SK-N-SH (cell line): ENCODE measurements at regions not wholly inside any gene's neighbourhood (a gene's known extent, or its start where the extent isn't known, plus 50 kb on each side); places are given as distances from the start of the nearest gene placed in this dataset.

Experiments used
- CTCF ChIA-PET: fragments of 300-600, 350-600 bp; formaldehyde crosslinking; extraction: SDS; loops from one replicate; lab custom pipeline; 2021; lab: Yijun Ruan, JAX
- POLR2A ChIA-PET: fragments of 350-600 bp; sonication (Branson Sonifier 250); formaldehyde crosslinking; extraction: SDS; loops from one replicate; lab custom pipeline; 2020; ENCODE audit warnings: antibody characterized with exemption, inconsistent platforms; lab: Yijun Ruan, JAX
- DNase-seq: peaks from one replicate; pipeline ENCODE4 v3.0.0; 2012
- H2AFZ ChIP-seq: fragments of 200-600 bp; sonication (generic); 2 replicates; pipeline ENCODE4 v1.8.1; 2016; ENCODE audit warnings: antibody characterized with exemption, mild to moderate bottlenecking, low read depth
- H3F3A ChIP-seq: fragments of 200-600 bp; sonication (generic); replicated peaks from 2 replicates; pipeline ENCODE3; 2016; ENCODE audit warnings: antibody characterized with exemption, mild to moderate bottlenecking; ENCODE audit not compliant: insufficient read depth
- H3K27ac ChIP-seq, 2 experiments: fragments of 200-500 bp in 1 of 2; fragments of 200-600 bp in 1 of 2; sonication (Bioruptor generic) in 1 of 2; sonication (generic), shearing (Covaris generic) in 1 of 2; 2 replicates each; pipeline versions ENCODE4 v1.5.1 to v1.6.1; 2014 to 2016; ENCODE audit warnings: low read depth in 2 of 2, inconsistent platforms in 1 of 2, low read length in 1 of 2, mild to moderate bottlenecking in 1 of 2, mixed read lengths in 1 of 2
- H3K27me3 ChIP-seq: fragments of 200-600 bp; sonication (generic), shearing (Covaris generic); 2 replicates; pipeline ENCODE4 v1.6.1; 2016; ENCODE audit warnings: mixed run types; ENCODE audit not compliant: insufficient read depth
- H3K36me3 ChIP-seq, 2 experiments: fragments of 200-500 bp in 1 of 2; fragments of 200-600 bp in 1 of 2; sonication (Bioruptor generic) in 1 of 2; sonication (generic) in 1 of 2; replicated peaks in 1 of 2; 2 replicates each; pipeline versions ENCODE3 to v1.5.1; 2014 to 2016; ENCODE audit warnings: low read length in 1 of 2, mild to moderate bottlenecking in 1 of 2; ENCODE audit not compliant: insufficient read depth in 2 of 2, control insufficient read depth in 1 of 2
- H3K4me1 ChIP-seq, 2 experiments: fragments of 200-500 bp in 1 of 2; fragments of 200-600 bp in 1 of 2; sonication (Bioruptor generic) in 1 of 2; sonication (generic), shearing (Covaris generic) in 1 of 2; 2 replicates each; pipeline versions ENCODE4 v1.5.1 to v1.6.1; 2014 to 2016; ENCODE audit warnings: low read depth in 1 of 2, low read length in 1 of 2, mixed run types in 1 of 2; ENCODE audit not compliant: insufficient read depth in 2 of 2, control insufficient read depth in 1 of 2
- H3K4me2 ChIP-seq: fragments of 200-600 bp; sonication (generic), shearing (Covaris generic); 2 replicates; pipeline ENCODE4 v1.6.1; 2017; ENCODE audit warnings: mixed run types
- H3K4me3 ChIP-seq, 2 experiments: fragments of 200-500 bp in 1 of 2; fragments of 200-600 bp in 1 of 2; sonication (Bioruptor generic) in 1 of 2; sonication (generic), shearing (Covaris generic) in 1 of 2; 2 replicates each; pipeline versions ENCODE4 v1.5.1 to v1.8.1; 2014 to 2016; ENCODE audit warnings: low read depth in 2 of 2, inconsistent platforms in 1 of 2, low read length in 1 of 2, mild to moderate bottlenecking in 1 of 2, mixed read lengths in 1 of 2, moderate library complexity in 1 of 2
- H3K79me2 ChIP-seq: fragments of 200-600 bp; sonication (generic); 2 replicates; pipeline ENCODE4 v1.8.1; 2017; ENCODE audit warnings: mild to moderate bottlenecking; ENCODE audit not compliant: insufficient read depth
- H3K9ac ChIP-seq: fragments of 200-600 bp; sonication (generic); 2 replicates; pipeline ENCODE4 v1.6.1; 2017; ENCODE audit warnings: mixed run types
- H3K9me2 ChIP-seq: fragments of 200-600 bp; sonication (generic); 2 replicates; pipeline ENCODE4 v1.6.1; 2017; ENCODE audit warnings: mixed run types
- H3K9me3 ChIP-seq: fragments of 200-600 bp; sonication (generic); 2 replicates; pipeline ENCODE4 v1.6.1; 2017; ENCODE audit warnings: mixed run types, mild to moderate bottlenecking, moderate library complexity
- H4K20me1 ChIP-seq: fragments of 200-600 bp; sonication (generic); 2 replicates; pipeline ENCODE4 v1.6.1; 2017; ENCODE audit warnings: mild to moderate bottlenecking, mixed run types; ENCODE audit not compliant: insufficient read depth
- CHD2 ChIP-seq: fragments of 150-350 bp; IDR thresholded peaks from 2 replicates; pipeline ENCODE4 v1.6.1; 2018; ENCODE audit warnings: low read length; ENCODE audit not compliant: partially characterized antibody
- ELF1 ChIP-seq: IDR thresholded peaks from 2 replicates; pipeline ENCODE4 v1.4.0; 2012
- EZH2phosphoT487 ChIP-seq: fragments of 200-600 bp; sonication (generic); IDR thresholded peaks from 2 replicates; pipeline ENCODE4 v1.6.1; 2017; ENCODE audit warnings: low read depth, mixed run types, mild to moderate bottlenecking, antibody characterized with exemption, moderate library complexity, borderline replicate concordance
- FOSL2 ChIP-seq: IDR thresholded peaks from 2 replicates; pipeline ENCODE4 v1.4.0; 2012; ENCODE audit warnings: low read depth, mild to moderate bottlenecking, moderate library complexity, borderline replicate concordance
- FOXJ3 ChIP-seq: sonication (generic); formaldehyde crosslinking; IDR thresholded peaks from 2 replicates; pipeline ENCODE4 v1.5.1; 2020; ENCODE audit warnings: mild to moderate bottlenecking, missing genetic modification reagents
- FOXM1 ChIP-seq: IDR thresholded peaks from 2 replicates; pipeline ENCODE4 v1.4.0; 2012; ENCODE audit warnings: low read depth, mild to moderate bottlenecking
- GATA2 ChIP-seq: sonication (generic); formaldehyde crosslinking; IDR thresholded peaks from 2 replicates; pipeline ENCODE4 v1.5.0; 2020; ENCODE audit warnings: mild to moderate bottlenecking, missing genetic modification reagents
- MEF2A ChIP-seq: IDR thresholded peaks from 2 replicates; pipeline ENCODE4 v1.4.0; 2012; ENCODE audit warnings: low read depth, borderline replicate concordance
- MXI1 ChIP-seq: IDR thresholded peaks from 2 replicates; pipeline ENCODE4 v1.6.1; 2012; ENCODE audit warnings: mild to moderate bottlenecking, low read depth, low read length, improper control_type of control experiment
- NRF1 ChIP-seq: IDR thresholded peaks from 2 replicates; pipeline ENCODE4 v1.6.1; 2012; ENCODE audit warnings: low read depth, mild to moderate bottlenecking, low read length
- PBX3 ChIP-seq: IDR thresholded peaks from 2 replicates; pipeline ENCODE4; 2012
- RAD21 ChIP-seq: IDR thresholded peaks from 2 replicates; pipeline ENCODE4 v1.6.1; 2012; ENCODE audit warnings: mild to moderate bottlenecking, low read length
- REST ChIP-seq: IDR thresholded peaks from 2 replicates; pipeline ENCODE4 v1.6.1; 2012; ENCODE audit warnings: mild to moderate bottlenecking, low read depth, low read length, moderate library complexity
- RXRA ChIP-seq: IDR thresholded peaks from 2 replicates; pipeline ENCODE4 v1.4.0; 2012; ENCODE audit warnings: low read depth, mild to moderate bottlenecking, borderline replicate concordance
- SIN3A ChIP-seq: IDR thresholded peaks from 2 replicates; pipeline ENCODE4 v1.6.1; 2012; ENCODE audit warnings: low read depth, mild to moderate bottlenecking, low read length, moderate library complexity, borderline replicate concordance
- TAF1 ChIP-seq: IDR thresholded peaks from 2 replicates; pipeline ENCODE4 v1.6.1; 2012; ENCODE audit warnings: low read depth, mild to moderate bottlenecking, low read length, moderate library complexity, borderline replicate concordance
- YY1 ChIP-seq: IDR thresholded peaks from 2 replicates; pipeline ENCODE4 v1.4.0; 2012; ENCODE audit warnings: low read depth, mild to moderate bottlenecking
- WGBS: methylation state at CpG from one replicate; pipeline ENCODE4 v1.1.6; 2017; ENCODE audit warnings: low lambda C conversion rate; 5-methylcytosine and 5-hydroxymethylcytosine counted together
- TF ChIP-seq, protein P1 (sequence below): IDR thresholded peaks from 2 replicates; pipeline ENCODE4 v1.4.0; 2012; ENCODE audit warnings: low read depth, borderline replicate concordance
- TF ChIP-seq, protein P2 (sequence below): fragments of 200-600 bp; sonication (generic); IDR thresholded peaks from 2 replicates; pipeline ENCODE4 v1.6.1; 2017; ENCODE audit warnings: antibody characterized with exemption, mild to moderate bottlenecking, moderate library complexity
- TF ChIP-seq, protein P3 (sequence below): fragments of 150-350 bp; IDR thresholded peaks from 2 replicates; pipeline ENCODE4 v1.6.1; 2017; ENCODE audit warnings: antibody characterized with exemption, low read length, low read depth, borderline replicate concordance

- no peaks in the 10 kb centered on the region for H3F3A ChIP-seq
- H3K27ac ChIP-seq, result no peak overlapping the region
- H3K36me3 ChIP-seq, result no peaks in the 10 kb centered on the region
- H4K20me1 ChIP-seq, result no peaks in the 10 kb centered on the region
- TF ChIP-seq FOXM1 (no peak), EZH2phosphoT487 (no peak), FOSL2 (no peak), RAD21 (no peak), MEF2A (no peak), YY1 (no peak), TAF1 (no peak), ELF1 (no peak), CHD2 (no peak), FOXJ3 (CRISPR knock-in tag) (no peak), NRF1 (no peak), RXRA (no peak), GATA2 (CRISPR knock-in tag) (no peak), MXI1 (no peak), SIN3A (no peak), REST (no peak), PBX3 (no peak)
- TF ChIP-seq, protein P1, sequence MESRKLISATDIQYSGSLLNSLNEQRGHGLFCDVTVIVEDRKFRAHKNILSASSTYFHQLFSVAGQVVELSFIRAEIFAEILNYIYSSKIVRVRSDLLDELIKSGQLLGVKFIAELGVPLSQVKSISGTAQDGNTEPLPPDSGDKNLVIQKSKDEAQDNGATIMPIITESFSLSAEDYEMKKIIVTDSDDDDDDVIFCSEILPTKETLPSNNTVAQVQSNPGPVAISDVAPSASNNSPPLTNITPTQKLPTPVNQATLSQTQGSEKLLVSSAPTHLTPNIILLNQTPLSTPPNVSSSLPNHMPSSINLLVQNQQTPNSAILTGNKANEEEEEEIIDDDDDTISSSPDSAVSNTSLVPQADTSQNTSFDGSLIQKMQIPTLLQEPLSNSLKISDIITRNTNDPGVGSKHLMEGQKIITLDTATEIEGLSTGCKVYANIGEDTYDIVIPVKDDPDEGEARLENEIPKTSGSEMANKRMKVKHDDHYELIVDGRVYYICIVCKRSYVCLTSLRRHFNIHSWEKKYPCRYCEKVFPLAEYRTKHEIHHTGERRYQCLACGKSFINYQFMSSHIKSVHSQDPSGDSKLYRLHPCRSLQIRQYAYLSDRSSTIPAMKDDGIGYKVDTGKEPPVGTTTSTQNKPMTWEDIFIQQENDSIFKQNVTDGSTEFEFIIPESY, result no peak
- TF ChIP-seq, protein P2, sequence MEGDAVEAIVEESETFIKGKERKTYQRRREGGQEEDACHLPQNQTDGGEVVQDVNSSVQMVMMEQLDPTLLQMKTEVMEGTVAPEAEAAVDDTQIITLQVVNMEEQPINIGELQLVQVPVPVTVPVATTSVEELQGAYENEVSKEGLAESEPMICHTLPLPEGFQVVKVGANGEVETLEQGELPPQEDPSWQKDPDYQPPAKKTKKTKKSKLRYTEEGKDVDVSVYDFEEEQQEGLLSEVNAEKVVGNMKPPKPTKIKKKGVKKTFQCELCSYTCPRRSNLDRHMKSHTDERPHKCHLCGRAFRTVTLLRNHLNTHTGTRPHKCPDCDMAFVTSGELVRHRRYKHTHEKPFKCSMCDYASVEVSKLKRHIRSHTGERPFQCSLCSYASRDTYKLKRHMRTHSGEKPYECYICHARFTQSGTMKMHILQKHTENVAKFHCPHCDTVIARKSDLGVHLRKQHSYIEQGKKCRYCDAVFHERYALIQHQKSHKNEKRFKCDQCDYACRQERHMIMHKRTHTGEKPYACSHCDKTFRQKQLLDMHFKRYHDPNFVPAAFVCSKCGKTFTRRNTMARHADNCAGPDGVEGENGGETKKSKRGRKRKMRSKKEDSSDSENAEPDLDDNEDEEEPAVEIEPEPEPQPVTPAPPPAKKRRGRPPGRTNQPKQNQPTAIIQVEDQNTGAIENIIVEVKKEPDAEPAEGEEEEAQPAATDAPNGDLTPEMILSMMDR, result no peak
- TF ChIP-seq, protein P3, sequence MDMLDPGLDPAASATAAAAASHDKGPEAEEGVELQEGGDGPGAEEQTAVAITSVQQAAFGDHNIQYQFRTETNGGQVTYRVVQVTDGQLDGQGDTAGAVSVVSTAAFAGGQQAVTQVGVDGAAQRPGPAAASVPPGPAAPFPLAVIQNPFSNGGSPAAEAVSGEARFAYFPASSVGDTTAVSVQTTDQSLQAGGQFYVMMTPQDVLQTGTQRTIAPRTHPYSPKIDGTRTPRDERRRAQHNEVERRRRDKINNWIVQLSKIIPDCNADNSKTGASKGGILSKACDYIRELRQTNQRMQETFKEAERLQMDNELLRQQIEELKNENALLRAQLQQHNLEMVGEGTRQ, result no peak
- H2AFZ ChIP-seq, result no peak overlapping the region
- H3K27me3 ChIP-seq, result no peaks in the 10 kb centered on the region
- ChIA-PET CTCF (no interaction called here), POLR2A (no interaction called here)
- H3K4me1 ChIP-seq, result no peaks in the 10 kb centered on the region
- 0 out of 2 replicates have a peak, but pooled peaks cover 2% of the 10 kb centered on the region for H3K9me2 ChIP-seq
- 0 out of 2 replicates have a peak, but pooled peaks cover 10% of the 10 kb centered on the region for H3K9me3 ChIP-seq
- H3K9ac ChIP-seq, result no peak overlapping the region
- WGBS, result 0% methylated on average over 1 of the region's 1 CpG
- H3K4me2 ChIP-seq, result no peak overlapping the region
- H3K4me3 ChIP-seq, result no peak overlapping the region
- no peaks in the 10 kb centered on the region for H3K79me2 ChIP-seq
- DNase-seq, result no peak
Observed at GRCh38 chr13:56681404-56681803, 459.3 kb upstream of the PRR20A start.
